ENCODE measurements at regions not wholly inside any gene's neighbourhood (a gene's known extent, or its start where the extent isn't known, plus 50 kb on each side); places are given as distances from the start of the nearest gene placed in this dataset.
"Not testable (repeated sequence)": the region's sequence is repeated elsewhere in the genome, so short reads cannot be mapped to it uniquely, and the experiment has no call there.

- no peak for DNase-seq (ENCODE audit: low read depth in 4 of 4, low spot score in 1 of 4)
Observed at GRCh38 chr3:170712336-170712735, 126.5 kb upstream of the SLC7A14 start.

GRCh38 chr3:170711786-170712185 lies 125.9 kb upstream of the SLC7A14 start:
- no peak for DNase-seq (ENCODE audit: low read depth in 4 of 4, low spot score in 1 of 4)

- DNase-seq (ENCODE audit: low read depth in 4 of 4, low spot score in 1 of 4) = no peak
Observed at GRCh38 chr3:170709046-170709445, 123.2 kb upstream of the SLC7A14 start.

- no peak for DNase-seq (ENCODE audit: low read depth in 4 of 4, low spot score in 1 of 4)
Observed at GRCh38 chr3:170707899-170708298, 122.0 kb upstream of the SLC7A14 start.

- no peak for DNase-seq (ENCODE audit: low read depth in 4 of 4, low spot score in 1 of 4)
Observed at GRCh38 chr3:170705131-170705530, 119.3 kb upstream of the SLC7A14 start.

GRCh38 chr3:170703121-170703588 lies 117.3 kb upstream of the SLC7A14 start:
- DNase-seq (ENCODE audit: low read depth in 4 of 4, low spot score in 1 of 4) = no peak

GRCh38 chr3:170701696-170702678 lies 116.1 kb upstream of the SLC7A14 start:
- no peak for DNase-seq (ENCODE audit: low read depth in 4 of 4, low spot score in 1 of 4)

- DNase-seq (ENCODE audit: low read depth in 4 of 4, low spot score in 1 of 4) = no peak
Observed at GRCh38 chr3:170700054-170700404, 114.2 kb upstream of the SLC7A14 start.

GRCh38 chr3:170699158-170700053 lies 113.5 kb upstream of the SLC7A14 start:
- no peak for DNase-seq (ENCODE audit: low read depth in 4 of 4, low spot score in 1 of 4)

GRCh38 chr3:170697908-170698307 lies 112.0 kb upstream of the SLC7A14 start:
- no peak for DNase-seq (ENCODE audit: low read depth in 4 of 4, low spot score in 1 of 4)

GRCh38 chr3:170697131-170697530 lies 111.3 kb upstream of the SLC7A14 start:
- DNase-seq (ENCODE audit: low read depth in 4 of 4, low spot score in 1 of 4) = no peak

- DNase-seq (ENCODE audit: low read depth in 4 of 4, low spot score in 1 of 4) = no peak
Observed at GRCh38 chr3:170695486-170696064, 109.7 kb upstream of the SLC7A14 start.

GRCh38 chr3:170692720-170693119 lies 106.8 kb upstream of the SLC7A14 start:
- DNase-seq (ENCODE audit: low read depth in 4 of 4, low spot score in 1 of 4) = no peak

GRCh38 chr3:170690661-170690981 lies 104.7 kb upstream of the SLC7A14 start:
- no peak for DNase-seq (ENCODE audit: low read depth in 4 of 4, low spot score in 1 of 4)

GRCh38 chr3:170689893-170690660 lies 104.2 kb upstream of the SLC7A14 start:
- peak; percentile 5 to 44 (median 26) for DNase-seq (ENCODE audit: low read depth in 4 of 4, low spot score in 1 of 4)

GRCh38 chr3:170689296-170689829 lies 103.5 kb upstream of the SLC7A14 start:
- no peak for DNase-seq (ENCODE audit: low read depth in 4 of 4, low spot score in 1 of 4)

- not testable (repeated sequence) for DNase-seq (ENCODE audit: low read depth in 4 of 4, low spot score in 1 of 4)
Observed at GRCh38 chr3:170688222-170688621, 102.3 kb upstream of the SLC7A14 start.

- DNase-seq (ENCODE audit: low read depth in 4 of 4, low spot score in 1 of 4) = no peak
Observed at GRCh38 chr3:170680593-170680992, 94.7 kb upstream of the SLC7A14 start.

- no peak for DNase-seq (ENCODE audit: low read depth in 4 of 4, low spot score in 1 of 4)
Observed at GRCh38 chr3:170679190-170679589, 93.3 kb upstream of the SLC7A14 start.

GRCh38 chr3:170670504-170670903 lies 84.6 kb upstream of the SLC7A14 start:
- DNase-seq (ENCODE audit: low read depth in 4 of 4, low spot score in 1 of 4) = no peak
